ENCODE measurements at regions not wholly inside any gene's neighbourhood (a gene's known extent, or its start where the extent isn't known, plus 50 kb on each side); places are given as distances from the start of the nearest gene placed in this dataset.
"Not testable (repeated sequence)": the region's sequence is repeated elsewhere in the genome, so short reads cannot be mapped to it uniquely, and the experiment has no call there.

DNA sequence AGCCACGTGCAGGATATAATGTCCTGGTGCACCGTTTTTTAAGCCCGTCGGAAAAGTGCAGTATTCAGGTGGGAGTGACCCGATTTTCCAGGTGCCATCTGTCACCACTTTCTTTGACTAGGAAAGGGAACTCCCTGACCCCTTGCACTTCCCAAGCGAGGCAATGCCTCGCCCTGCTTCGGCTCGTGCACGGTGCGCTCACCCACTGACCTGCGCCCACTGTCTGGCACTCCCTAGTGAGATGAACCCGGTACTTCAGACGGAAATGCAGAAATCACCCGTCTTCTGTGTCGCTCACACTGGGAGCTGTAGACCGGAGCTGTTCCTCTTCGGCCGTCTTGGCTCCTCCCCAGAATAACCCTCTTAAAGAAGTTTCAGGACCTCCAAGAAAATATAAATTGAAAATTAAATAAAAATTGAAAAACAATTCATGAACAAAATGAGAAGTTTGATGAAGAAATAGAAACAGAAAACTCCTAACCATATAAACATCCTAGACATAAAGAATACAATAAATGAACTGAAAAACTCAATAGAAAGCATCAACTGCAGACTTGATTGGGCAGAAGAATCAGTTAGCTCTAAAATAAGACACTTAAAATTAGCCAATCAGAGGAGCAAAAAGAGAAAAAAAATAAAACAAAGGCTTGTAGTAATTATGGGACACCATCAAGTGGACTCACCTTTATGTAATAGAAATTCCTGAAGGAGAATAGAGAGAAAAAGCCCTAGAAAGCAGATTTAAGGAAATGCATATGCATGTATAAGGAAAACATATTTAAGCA is 249.3 kb upstream of the GOT2 start:
- DNase-seq, result not testable (repeated sequence)

DNA sequence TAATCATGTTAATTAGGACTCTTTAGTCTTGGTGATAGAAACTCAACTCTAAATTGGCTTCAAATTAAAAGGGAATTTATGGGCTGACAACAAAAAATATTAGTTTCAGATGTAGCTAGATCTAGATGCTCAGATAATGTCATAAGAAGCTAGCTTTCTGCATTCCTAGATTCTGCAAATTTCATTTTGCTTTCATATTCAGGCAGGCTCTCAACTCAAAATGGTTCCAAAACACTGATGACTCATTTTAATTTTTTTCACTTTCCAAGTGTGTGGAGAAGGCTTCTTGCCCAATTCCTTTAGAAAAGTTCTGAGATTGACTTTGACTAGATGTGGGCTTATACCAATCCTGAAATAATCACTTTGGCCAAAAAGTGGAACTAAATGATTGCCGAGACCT is 236.7 kb upstream of the GOT2 start:
- no peak for DNase-seq

DNA sequence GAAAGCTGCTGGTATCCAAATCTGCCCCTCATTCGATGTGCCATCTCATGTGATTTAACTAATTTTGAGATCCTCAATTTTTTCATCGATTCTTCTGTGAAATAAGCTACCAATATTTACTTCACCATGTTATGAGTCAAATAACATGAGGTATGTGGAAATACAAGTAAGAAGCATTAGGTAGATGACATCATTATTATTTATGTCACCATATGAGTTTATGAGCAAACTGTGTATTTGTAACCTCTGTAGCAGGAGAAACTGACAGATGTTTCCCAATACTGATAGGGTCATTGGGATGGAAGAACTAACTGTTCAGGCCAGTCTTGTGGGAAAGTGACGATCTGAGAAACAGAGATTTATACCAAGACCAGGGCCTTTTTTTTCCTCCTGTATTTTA is 229.4 kb upstream of the GOT2 start:
- no peak for DNase-seq

DNA sequence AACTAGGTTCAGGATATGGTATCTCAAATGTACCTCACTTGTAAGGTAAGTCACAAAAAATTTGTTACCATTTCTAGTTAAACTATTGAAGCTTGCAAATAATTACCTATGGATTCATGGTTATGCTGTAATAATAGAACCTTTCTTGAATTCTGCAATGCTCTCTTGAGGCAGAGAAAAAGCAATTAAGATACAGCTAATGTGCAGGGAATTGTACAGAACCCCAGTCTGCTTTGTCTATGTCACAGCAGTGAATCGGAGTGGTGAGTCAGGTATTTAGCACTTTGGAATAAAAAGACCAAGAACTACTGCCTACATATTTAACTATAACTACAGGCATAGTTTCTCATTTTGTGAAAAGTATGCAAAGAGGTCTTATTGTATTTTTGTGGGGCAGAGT is 228.7 kb upstream of the GOT2 start:
- no peak for DNase-seq

DNA sequence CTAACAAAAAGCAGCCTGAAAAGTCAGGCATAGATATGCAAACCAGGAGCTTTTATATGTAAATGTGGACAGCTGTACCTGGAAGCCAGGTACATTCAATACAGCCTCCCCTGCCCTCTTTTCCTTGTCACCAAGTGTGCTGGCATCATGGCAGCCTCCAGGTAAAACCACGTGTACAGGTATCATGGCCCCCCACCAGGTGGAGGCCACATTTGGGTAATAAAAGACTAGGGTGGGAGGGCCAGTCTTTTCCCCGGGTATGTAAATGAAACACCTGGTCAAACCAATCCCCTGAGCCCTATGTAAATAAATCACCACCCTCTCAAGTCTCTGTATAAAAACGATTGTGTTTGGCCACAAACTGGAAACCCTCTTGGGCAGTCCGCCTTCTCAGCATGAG is 226.4 kb upstream of the GOT2 start:
- no peak for DNase-seq

DNA sequence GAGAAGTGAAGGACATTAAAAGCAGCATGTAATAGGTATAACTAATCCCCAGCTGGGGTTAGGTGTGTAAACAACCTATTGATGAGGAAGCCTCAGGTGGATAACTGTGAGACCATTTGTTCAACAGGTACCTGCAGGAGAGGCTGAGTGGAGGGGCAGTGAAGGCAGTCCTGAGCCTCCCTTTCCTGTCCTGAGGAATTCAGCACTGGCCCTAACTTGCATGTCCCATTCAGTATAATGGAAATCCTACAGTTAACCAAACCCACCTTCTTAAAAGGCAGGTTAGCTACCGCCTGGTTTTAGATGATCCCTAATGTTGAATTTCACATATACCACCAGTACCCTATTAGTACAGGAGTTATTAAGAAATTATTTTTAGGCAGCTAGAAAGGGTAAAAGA is 225.9 kb upstream of the GOT2 start:
- DNase-seq, result no peak

DNA sequence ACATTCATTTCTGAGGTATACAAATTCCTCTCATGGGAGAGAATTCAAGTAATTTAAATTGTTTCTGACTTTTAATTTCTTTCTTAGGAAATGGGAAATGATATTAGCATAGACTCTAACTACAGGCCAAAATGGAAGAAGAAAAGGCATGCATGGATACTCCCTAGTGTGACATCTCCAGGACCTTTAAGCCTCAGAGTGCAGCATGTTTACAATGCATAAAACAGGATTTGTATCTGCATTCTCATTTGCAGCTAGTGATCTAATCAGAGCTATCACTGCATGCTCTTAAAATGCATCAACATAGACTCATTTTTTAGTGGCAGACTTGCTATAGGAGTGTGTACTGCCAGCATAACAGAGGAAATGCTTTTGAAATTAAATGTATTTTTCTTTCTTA is 224.6 kb upstream of the GOT2 start:
- no peak for DNase-seq

DNA sequence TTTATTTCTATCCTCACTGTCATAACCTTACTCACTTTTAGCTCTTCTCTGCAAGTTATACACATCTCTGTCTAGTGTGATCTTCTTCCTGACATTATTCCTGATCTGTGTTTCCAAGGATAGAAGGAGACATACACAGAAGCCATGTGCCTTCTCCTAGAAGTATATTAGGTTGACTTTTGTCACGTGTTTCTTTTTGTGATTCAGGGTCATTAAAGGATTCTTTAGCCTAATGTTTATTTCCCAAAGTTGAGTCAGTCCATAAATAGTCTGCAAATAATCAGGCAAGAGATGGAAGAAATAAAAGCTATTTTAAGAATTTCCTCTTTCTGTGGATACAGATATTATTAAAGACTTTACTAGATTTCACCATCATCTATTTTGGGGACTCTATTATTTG is 214.1 kb upstream of the GOT2 start:
- no peak for DNase-seq

DNA sequence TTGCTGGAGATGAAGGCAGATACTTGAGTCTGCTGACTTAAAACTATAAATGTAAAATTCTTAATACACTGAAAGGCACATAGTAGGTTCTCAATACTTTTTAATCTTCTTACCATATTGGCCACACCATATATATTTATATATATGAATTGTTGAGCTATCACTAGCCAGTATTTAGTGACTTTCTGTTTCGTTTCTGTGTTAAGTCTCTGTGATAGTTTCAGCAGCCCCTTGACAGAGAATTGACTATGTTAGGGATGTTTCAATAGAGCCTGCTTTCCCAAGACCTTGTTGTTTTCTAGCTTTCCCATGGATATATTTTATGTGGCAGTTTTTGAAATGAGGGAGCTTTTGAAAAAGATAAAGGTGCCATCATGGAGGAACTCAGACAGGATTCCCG is 206.5 kb upstream of the GOT2 start:
- DNase-seq, result no peak

DNA sequence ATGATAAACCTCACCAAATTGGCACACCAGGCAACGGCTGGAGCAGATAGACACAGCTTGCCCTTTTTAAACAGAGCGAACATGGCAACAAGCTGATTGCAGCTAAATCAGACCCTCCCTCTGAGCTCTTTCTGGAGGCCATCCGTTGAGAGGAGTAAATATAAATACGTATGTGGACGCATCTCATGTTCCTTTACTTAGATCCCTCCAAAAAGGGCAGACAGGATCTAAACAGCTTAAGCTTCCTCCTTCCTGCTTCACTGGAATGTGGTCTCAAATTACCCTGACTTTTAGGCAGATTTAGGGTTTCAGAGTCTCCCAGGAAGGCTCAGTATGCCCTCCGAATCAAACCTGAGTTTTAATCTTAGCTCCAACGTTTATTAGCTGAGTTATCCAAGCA is 204.7 kb upstream of the GOT2 start:
- no peak for DNase-seq

DNA sequence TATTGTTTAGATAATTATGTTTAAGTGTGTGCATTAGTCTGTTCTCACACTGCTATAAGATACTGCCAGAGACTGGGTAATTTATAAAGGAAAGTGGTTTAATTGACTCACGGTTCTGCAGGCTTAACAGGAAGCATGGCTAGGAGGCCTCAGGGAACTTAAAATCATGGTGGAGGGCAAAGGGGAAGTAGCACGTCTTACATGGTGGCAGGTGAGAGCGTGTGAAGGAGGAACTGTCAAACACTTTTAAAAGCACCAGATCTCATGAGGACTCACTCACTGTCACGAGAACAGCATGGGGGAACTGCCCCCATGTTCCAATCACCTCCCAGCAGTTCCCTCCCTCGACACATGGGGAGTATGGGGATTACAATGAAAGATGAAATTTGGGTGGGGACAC is 203.5 kb upstream of the GOT2 start:
- DNase-seq, result no peak

DNA sequence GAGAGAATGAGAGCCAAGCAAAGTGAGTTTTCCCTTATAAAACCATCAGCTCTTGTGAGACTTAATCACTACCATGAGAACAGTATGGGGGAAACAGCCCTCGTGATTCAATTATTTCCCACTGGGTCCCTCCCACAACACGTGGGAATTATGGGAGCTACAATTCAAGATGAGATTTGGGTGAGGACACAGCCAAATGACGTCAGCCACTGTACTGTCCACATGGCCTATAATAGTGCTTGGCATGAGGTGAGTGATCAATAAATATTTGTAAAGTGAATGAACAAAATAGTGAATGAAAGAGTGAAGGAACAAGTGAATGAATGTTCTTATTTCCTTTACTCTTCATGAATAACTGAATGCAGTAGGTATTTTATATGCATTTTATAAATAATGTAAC is 199.1 kb upstream of the GOT2 start:
- DNase-seq, result no peak

DNA sequence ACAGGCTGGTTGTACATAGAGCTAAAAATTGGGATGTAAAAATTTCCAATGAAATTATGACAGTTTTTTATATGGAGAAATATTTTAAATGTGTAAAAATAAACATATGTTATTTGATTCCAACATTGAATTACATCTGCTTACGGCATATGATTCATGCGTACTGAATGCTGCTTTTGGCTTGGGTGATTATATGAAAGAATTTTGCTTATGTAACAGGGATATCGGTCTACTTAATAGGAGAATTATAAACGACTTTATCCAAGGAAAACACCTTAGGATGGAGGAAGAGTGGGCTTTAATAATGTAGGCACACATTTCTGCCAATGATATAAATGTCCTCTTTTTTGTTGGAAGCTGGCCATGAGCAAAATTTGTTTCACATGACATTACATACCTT is 197.3 kb upstream of the GOT2 start:
- DNase-seq, result no peak

DNA sequence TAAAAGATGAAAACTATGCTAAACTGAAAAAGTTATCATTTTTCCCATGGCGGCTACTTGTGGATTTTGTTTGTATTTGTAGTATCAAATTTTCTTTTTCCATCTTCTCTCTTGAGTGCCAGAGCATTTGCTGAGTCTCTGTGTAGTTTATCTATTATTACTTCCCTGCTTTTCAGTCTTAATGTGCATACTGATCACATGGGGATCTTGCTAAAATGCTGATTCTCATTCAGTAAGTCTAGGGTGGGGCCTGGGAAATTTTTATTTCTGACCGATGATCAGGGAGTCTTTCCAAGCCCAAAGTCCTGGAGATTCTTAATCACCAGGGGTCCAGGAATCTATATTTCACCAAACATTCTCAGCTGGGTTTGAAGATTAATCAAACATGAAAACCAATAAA is 189.0 kb upstream of the GOT2 start:
- DNase-seq, result no peak

DNA sequence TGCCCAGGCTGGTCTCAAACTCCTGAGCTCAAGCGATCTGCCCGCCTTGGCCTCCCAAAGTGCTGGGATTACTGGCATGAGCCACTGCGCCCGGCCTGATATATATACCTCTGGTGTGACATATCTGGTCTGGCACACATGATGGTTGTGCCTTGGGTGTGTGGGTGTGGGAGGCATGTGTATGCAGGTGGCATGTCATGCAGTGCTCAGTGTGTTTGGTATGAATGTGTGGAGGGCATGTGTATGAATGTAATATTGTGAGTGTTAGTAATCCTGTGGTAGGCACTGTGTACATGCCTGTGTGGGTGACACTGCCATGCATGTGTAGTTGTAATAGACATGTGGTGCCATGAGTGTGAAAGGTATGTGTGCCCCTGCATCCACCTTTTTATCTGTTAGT is 179.3 kb upstream of the GOT2 start:
- DNase-seq, result no peak

DNA sequence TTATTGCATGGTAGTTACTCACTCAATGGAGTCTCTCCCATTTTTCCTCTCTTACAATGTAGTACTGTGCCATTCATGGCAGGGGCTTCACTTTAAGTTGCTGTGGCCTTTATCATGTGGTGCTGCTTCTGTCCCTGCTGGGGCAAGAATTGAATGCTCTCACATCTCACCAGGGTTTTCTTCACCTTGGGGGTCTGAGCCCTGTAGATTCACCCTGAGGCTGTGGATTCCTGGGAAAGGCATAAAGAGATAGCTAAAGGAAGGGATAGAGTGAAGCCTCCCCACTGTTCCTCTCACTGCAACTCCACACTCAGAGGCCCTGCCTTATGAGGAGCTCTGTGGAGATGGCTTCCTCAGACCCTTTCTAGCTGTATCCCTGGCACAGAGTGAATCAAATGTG is 178.5 kb upstream of the GOT2 start:
- DNase-seq, result no peak

DNA sequence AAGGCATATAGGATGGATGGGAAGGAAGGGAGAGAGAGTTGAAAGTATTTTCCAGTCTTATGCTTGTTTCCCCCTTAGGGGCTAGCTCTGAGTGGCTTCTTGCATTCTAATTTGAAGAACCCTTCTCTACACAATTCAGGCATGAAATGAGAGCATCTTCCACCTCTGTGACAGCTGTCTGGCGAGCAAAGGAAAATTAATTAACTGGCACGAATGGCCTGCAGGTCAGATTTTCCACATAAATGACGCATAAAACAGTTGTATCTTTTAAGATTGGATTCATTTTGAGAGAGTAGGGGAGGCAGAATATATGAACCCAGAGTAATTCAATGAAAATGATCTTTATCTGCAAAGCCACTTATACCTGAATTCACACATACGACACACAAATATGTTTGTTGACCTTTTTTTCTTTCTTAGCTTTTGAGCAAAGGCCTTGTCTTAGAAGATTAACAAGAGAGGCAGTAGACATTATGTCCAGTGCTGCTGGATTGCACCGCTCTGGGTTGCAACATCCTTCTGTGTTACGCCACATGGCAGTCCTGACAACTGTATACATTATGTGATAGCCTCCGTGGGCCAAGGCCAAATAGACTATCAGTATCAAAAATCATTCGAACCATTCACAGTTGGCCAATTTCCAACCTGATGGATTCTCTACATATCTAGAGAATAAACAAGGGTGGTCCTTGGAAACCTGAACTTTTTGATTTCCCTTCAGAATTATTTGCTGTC is 173.0 kb upstream of the GOT2 start:
- no peak for DNase-seq

DNA sequence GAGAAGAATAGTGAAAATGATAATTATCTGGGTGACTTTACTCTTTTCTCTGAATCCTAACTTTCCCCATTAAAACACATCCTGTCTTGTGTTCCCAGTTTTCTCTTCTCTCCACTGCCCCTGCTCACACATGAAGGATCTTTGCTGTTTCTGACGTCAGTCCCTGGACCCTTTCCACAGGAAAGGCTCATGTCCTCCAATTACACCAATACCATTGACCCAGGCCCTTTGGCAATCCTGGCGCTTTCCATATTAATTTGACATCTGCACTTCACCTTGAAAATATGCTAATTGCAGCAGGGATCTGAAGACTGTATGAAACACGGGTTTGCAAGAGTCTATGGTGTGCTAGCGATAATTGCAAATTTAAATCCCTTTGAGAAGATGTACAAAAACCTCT is 170.2 kb upstream of the GOT2 start:
- no peak for DNase-seq

DNA sequence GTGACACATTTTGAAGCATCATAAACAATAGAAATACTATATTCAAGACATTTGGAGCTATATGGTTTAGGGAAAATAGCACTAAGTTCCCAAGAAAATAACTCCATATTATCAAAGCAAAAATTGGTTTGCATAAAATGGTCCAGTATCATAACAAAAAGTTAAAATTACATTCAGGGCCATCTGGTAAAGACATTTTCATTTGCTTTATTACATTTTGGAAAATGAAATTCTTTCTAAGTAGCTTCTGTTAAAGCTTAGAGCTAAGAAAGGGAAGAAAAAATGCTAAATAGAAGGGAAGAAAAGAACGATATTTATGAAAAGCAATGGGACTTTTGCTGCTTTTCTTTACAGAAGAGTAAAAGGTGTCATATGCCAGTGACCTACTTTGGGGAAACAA is 155.4 kb upstream of the GOT2 start:
- no peak for DNase-seq

DNA sequence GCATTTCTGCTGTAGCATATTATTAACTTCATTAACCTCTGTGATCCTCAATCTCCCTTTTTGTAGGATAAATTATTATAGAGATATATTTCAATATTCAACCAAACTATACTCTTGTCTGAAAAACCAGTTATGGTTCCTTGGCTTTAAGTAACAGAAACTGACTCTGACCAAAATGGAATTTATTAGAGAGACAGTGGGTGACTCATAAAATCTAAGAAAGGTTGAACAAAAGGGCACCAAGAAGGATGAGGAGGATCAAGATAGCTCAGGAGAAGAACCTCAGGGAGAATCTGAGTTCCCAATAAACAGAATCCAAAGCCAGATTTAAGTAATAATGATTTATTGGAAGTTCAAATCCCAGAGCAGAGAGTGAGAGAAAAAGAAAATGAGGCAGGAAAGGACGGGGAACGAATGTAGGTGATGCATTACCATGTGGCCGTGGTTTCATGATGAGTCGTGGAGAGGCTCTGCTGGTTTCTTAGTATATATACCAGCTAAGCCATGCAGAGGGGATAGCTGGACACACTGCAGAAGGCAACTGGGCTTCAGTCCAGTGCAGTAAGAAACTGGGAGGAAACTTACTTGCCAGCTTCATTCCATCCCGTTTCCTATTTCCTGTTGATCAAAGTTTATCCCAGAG is 151.5 kb upstream of the GOT2 start:
- no peak for DNase-seq

DNA sequence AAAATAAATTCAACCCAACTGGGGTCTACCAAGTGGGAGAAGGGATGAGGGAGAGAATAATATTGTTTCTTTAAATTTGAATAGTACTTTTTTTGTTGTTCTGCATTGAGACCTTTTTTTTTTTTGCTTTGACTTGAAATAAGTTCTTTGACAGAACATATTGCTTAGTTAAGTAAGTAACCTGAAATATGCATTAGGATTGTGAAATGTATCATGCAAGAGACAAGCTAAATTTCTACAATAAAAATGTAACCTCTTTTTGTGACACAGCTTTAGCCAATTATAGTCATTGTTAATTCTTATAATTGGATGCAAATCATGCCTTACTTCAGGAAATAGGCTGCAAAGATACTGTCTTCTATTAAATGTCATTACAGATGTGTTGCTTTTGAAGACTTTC is 150.0 kb upstream of the GOT2 start:
- DNase-seq, result no peak

DNA sequence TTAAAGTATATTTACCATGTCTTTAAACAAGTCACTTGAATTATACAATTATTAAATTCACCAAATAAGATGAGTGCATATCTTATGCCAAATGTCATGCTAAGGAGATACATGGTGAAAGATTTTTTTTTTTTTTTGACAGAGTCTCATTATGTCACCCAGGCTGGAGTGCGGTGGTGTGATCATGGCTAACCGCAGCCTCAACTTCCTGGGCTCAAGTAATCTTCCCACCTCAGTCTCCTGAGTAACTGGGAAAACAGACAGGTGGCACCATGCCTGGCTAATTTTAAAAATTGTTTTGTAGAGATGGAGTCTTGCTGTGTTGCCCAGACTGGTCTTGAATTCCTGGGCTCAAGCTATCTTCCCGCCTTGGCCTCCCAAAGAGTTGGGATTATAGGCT is 149.0 kb upstream of the GOT2 start:
- no peak for DNase-seq

DNA sequence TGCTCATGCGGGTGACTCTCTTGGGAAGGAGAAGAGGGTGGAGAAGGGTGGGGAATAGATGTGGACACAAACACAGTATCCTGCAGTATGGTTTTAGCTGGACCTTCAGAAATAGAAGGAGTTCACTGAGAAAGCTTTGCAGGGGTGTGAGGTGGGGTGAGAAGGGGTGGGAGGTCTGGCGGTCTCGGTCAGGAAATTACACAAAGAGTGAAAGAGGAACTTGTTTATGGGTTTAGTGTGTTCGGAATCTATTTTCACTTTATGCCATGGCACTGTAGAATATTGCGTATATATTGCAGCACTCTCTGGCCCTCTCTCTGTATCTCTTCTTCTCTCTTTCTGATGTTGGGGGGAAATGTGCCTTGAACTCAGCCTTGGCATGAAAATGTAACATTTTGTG is 148.2 kb upstream of the GOT2 start:
- peak in 1 of 2 donors; percentile 3 for DNase-seq

DNA sequence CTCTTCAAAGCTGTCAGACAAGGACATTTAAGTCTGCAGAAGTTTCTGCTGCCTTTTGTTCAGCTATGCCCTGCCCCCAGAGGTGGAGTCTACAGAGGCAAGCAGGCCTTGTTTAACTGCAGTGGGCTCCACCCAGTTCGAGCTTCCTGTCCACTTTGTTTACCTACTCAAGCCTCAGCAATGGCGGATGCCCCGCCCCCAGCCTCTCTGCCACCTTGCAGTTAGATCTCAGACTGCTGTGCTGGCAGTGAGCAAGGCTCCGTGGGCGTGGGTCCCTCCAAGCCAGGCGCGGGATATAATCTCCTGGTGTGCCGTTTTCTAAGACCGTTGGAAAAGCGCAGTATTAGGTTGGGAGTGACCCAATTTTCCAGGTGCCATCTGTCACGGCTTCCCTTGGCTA is 144.5 kb upstream of the GOT2 start:
- DNase-seq, result not testable (repeated sequence)

Data from CD4-positive, alpha-beta T cell treated with Interleukin-4 for 1 hour (primary cell).